Motor neuron (in vitro differentiated cells): ENCODE measurements at regions not wholly inside any gene's neighbourhood (a gene's known extent, or its start where the extent isn't known, plus 50 kb on each side); places are given as distances from the start of the nearest gene placed in this dataset.

Source experiments
- ATAC-seq, 8 experiments: fragments of 200-7000 bp; cut with Tn5 transposase; replicated peaks in 6 of 8; 2 replicates each; pipeline ENCODE4 v1.8.0; 2021; ENCODE audit warnings: mild to moderate bottlenecking in 8 of 8, moderate library complexity in 8 of 8
- H3K27ac ChIP-seq, 2 donors: fragments of 250-450 bp; sonication (Bioruptor Pico); 2 replicates each; pipeline ENCODE4 v1.9.0; 2021; ENCODE audit warnings: antibody characterized with exemption in 2 of 2, mild to moderate bottlenecking in 2 of 2, moderate library complexity in 1 of 2
- H3K4me1 ChIP-seq, 2 donors: fragments of 250-450 bp; sonication (Bioruptor Pico); replicated peaks in 1 of 2; 2 replicates each; pipeline ENCODE4 v1.6.1; 2021; ENCODE audit warnings: antibody characterized with exemption in 2 of 2, mild to moderate bottlenecking in 2 of 2, moderate library complexity in 1 of 2
- H3K4me3 ChIP-seq, 5 donors: fragments of 250-450 bp; sonication (Bioruptor Pico); 2 replicates each; pipeline ENCODE4 v1.9.0; 2021; ENCODE audit warnings: antibody characterized with exemption in 5 of 5, mild to moderate bottlenecking in 5 of 5, moderate library complexity in 4 of 5
- WGBS, 10 experiments: fragments of 450-650 bp; shearing (Covaris generic); methylation state at CpG; one replicate each; pipeline ENCODE4 v1.0.0; 2022; 5-methylcytosine and 5-hydroxymethylcytosine counted together
- in situ Hi-C, 9 experiments: fragments of 400-800 bp; cut with MboI; loops; one replicate each; pipeline ENCODE4 v1.15.0; 2021; ENCODE audit warnings: low sequenced_read_pairs in 9 of 9, low pct_unique_long_range_greater_than_20kb in 2 of 9; ENCODE audit not compliant: unreplicated experiment in 9 of 9

- H3K4me1 ChIP-seq = no peaks in the 10 kb centered on the region
- no peak for ATAC-seq
- H3K27ac ChIP-seq = no peak overlapping the region
- in situ Hi-C loops = loop anchor here in 7 of 9 experiments (25.0 kb wide), 4 partner anchors 229 to 1971 kb away; partner anchors contain the start of gene NR2F2 (in 7 of the 7)
- H3K4me3 ChIP-seq = no peak overlapping the region
- WGBS, 10 experiments = 3 to 85% (median 75%) methylated on average over 3 to 7 of the region's 7 CpGs; no CpG with 5 or more reads in 1 of the 10 experiments
These were observed 1035.2 kb downstream of the MCTP2 start for GRCh38 chr15:95266451-95267061.

GRCh38 chr15:95267481-95267880 is 1036.1 kb downstream of the MCTP2 start:
- Histone ChIP-seq H3K4me1 (no peaks in the 10 kb centered on the region), H3K4me3 (no peak overlapping the region), H3K27ac (no peak overlapping the region)
- in situ Hi-C loops = loop anchor here in 7 of 9 experiments (25.0 kb wide), 4 partner anchors 230 to 1970 kb away; partner anchors contain the start of gene NR2F2 (in 7 of the 7)
- WGBS, 10 experiments = 50 to 100% (median 85%) methylated on average over 1 to 3 of the region's 3 CpGs; no CpG with 5 or more reads in 4 of the 10 experiments
- ATAC-seq = no peak

- ATAC-seq = no peak
- Histone ChIP-seq H3K4me3 (no peak overlapping the region), H3K27ac (no peak overlapping the region), H3K4me1 (no peaks in the 10 kb centered on the region)
- 58 to 100% (median 80%) methylated on average over 1 to 10 of the region's 10 CpGs for WGBS, 10 experiments
- in situ Hi-C loops = loop anchor here in 7 of 9 experiments (25.0 kb wide), 4 partner anchors 232 to 1968 kb away; partner anchors contain the start of gene NR2F2 (in 7 of the 7)
These were observed 1038.2 kb downstream of the MCTP2 start for GRCh38 chr15:95269242-95270183.

GRCh38 chr15:95274101-95274500 is 1042.7 kb downstream of the MCTP2 start:
- Histone ChIP-seq H3K27ac (no peak overlapping the region), H3K4me3 (no peak overlapping the region), H3K4me1 (peaks cover 0 to 3% of the 10 kb centered on the region in 2 donors)
- 0 to 100% (median 93%) methylated on average over 1 to 4 of the region's 4 CpGs for WGBS, 10 experiments
- ATAC-seq = no peak
- in situ Hi-C loops = loop anchor here in 7 of 9 experiments (25.0 kb wide), 4 partner anchors 237 to 1963 kb away; partner anchors contain the start of gene NR2F2 (in 7 of the 7)

GRCh38 chr15:95277266-95277665 is 1045.9 kb downstream of the MCTP2 start:
- Histone ChIP-seq H3K4me1 (peaks cover 0 to 3% of the 10 kb centered on the region in 2 donors), H3K27ac (no peak overlapping the region), H3K4me3 (no peak overlapping the region)
- in situ Hi-C loops = loop anchor here in 1 of 9 experiments (25.0 kb wide), 1 partner anchor 1960 kb away; no protein-coding TSS in a partner anchor
- 29 to 100% (median 85%) methylated on average over 1 to 3 of the region's 3 CpGs; no CpG with 5 or more reads in 1 of the 10 experiments for WGBS, 10 experiments
- no peak for ATAC-seq

- ATAC-seq = no peak
- Histone ChIP-seq H3K4me1 (peaks cover 0 to 3% of the 10 kb centered on the region in 2 donors), H3K4me3 (no peak overlapping the region), H3K27ac (no peak overlapping the region)
- in situ Hi-C loops = loop anchor here in 1 of 9 experiments (25.0 kb wide), 1 partner anchor 1959 kb away; no protein-coding TSS in a partner anchor
- 35 to 100% (median 92%) methylated on average over 2 to 6 of the region's 6 CpGs for WGBS, 10 experiments
These were observed 1047.3 kb downstream of the MCTP2 start for GRCh38 chr15:95278532-95279245.

- in situ Hi-C loops = loop anchor here in 1 of 9 experiments (25.0 kb wide), 1 partner anchor 1958 kb away; no protein-coding TSS in a partner anchor
- no peak for ATAC-seq
- WGBS, 10 experiments = 73 to 100% (median 87%) methylated on average over 2 to 8 of the region's 8 CpGs; no CpG with 5 or more reads in 2 of the 10 experiments
These were observed 1048.1 kb downstream of the MCTP2 start for GRCh38 chr15:95279277-95280019.

GRCh38 chr15:95280711-95281110 is 1049.3 kb downstream of the MCTP2 start:
- in situ Hi-C loops = loop anchor here in 1 of 9 experiments (25.0 kb wide), 1 partner anchor 1957 kb away; no protein-coding TSS in a partner anchor
- Histone ChIP-seq H3K4me1 (peaks cover 10 to 11% of the 10 kb centered on the region in 2 donors), H3K4me3 (no peak overlapping the region), H3K27ac (no peak overlapping the region)
- no peak for ATAC-seq
- WGBS, 10 experiments = 19 to 98% (median 75%) methylated on average over 1 to 5 of the region's 5 CpGs; no CpG with 5 or more reads in 1 of the 10 experiments

More at GRCh38 chr15:95279277-95280019, 1048.1 kb downstream of the MCTP2 start:
- H3K4me1 ChIP-seq = peaks cover 0 to 3% of the 10 kb centered on the region in 2 donors
- no peak overlapping the region for H3K27ac ChIP-seq
- H3K4me3 ChIP-seq = no peak overlapping the region

GRCh38 chr15:95281470-95281869 is 1049.0 kb upstream of the NR2F2 start:
- H3K4me3 ChIP-seq = no peak overlapping the region
- H3K4me1 ChIP-seq = peaks cover 18% of the 10 kb centered on the region in 2 donors
- in situ Hi-C loops = loop anchor here in 1 of 9 experiments (25.0 kb wide), 1 partner anchor 1956 kb away; no protein-coding TSS in a partner anchor
- no peak overlapping the region for H3K27ac ChIP-seq
- 63 to 100% (median 89%) methylated on average over 1 to 2 of the region's 2 CpGs; no CpG with 5 or more reads in 2 of the 10 experiments for WGBS, 10 experiments
- ATAC-seq = no peak

GRCh38 chr15:95284492-95284891 is 1046.0 kb upstream of the NR2F2 start:
- no peak for ATAC-seq
- H3K4me3 ChIP-seq = no peak overlapping the region
- H3K27ac ChIP-seq = no peak overlapping the region
- in situ Hi-C loops = loop anchor here in 1 of 9 experiments (25.0 kb wide), 1 partner anchor 1953 kb away; no protein-coding TSS in a partner anchor
- WGBS, 10 experiments = 44 to 89% (median 83%) methylated on average over 1 to 4 of the region's 4 CpGs
- peaks cover 33 to 44% of the 10 kb centered on the region in 2 donors for H3K4me1 ChIP-seq

- peaks cover 33 to 47% of the 10 kb centered on the region in 2 donors for H3K4me1 ChIP-seq
- 0 to 17% (median 4%) methylated on average over 1 to 3 of the region's 3 CpGs; no CpG with 5 or more reads in 1 of the 10 experiments for WGBS, 10 experiments
- in situ Hi-C loops = loop anchor here in 1 of 9 experiments (25.0 kb wide), 1 partner anchor 1952 kb away; no protein-coding TSS in a partner anchor
- no peak overlapping the region for H3K4me3 ChIP-seq
- H3K27ac ChIP-seq = no peak overlapping the region
- ATAC-seq = peak; percentile 35 to 80 (median 48)
These were observed 1045.5 kb upstream of the NR2F2 start for GRCh38 chr15:95284933-95285421.
